DOHH2 (cell line): ENCODE measurements at regions not wholly inside any gene's neighbourhood (a gene's known extent, or its start where the extent isn't known, plus 50 kb on each side); places are given as distances from the start of the nearest gene placed in this dataset.

Experiments
- EZH2phosphoT487 ChIP-seq: fragments of 200-600 bp; sonication (generic); IDR thresholded peaks from 2 replicates; pipeline ENCODE4 v1.6.1; 2017; ENCODE audit warnings: borderline replicate concordance, mild to moderate bottlenecking, antibody characterized with exemption, low read length, moderate library complexity, mixed read lengths
- TF ChIP-seq, protein P1 (sequence below): fragments of 200-600 bp; sonication (generic); IDR thresholded peaks from one replicate; pipeline ENCODE4 v1.5.1; 2014; ENCODE audit warnings: antibody characterized with exemption, mild to moderate bottlenecking, low read depth, low read length; ENCODE audit not compliant: poor library complexity, severe bottlenecking

- TF ChIP-seq, protein P1, sequence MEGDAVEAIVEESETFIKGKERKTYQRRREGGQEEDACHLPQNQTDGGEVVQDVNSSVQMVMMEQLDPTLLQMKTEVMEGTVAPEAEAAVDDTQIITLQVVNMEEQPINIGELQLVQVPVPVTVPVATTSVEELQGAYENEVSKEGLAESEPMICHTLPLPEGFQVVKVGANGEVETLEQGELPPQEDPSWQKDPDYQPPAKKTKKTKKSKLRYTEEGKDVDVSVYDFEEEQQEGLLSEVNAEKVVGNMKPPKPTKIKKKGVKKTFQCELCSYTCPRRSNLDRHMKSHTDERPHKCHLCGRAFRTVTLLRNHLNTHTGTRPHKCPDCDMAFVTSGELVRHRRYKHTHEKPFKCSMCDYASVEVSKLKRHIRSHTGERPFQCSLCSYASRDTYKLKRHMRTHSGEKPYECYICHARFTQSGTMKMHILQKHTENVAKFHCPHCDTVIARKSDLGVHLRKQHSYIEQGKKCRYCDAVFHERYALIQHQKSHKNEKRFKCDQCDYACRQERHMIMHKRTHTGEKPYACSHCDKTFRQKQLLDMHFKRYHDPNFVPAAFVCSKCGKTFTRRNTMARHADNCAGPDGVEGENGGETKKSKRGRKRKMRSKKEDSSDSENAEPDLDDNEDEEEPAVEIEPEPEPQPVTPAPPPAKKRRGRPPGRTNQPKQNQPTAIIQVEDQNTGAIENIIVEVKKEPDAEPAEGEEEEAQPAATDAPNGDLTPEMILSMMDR: no peak
- TF ChIP-seq EZH2phosphoT487: no peak
Observed at GRCh38 chr10:3000048-3000447, 67.3 kb upstream of the PFKP start.
